Endothelial cell of umbilical vein (primary cell): ENCODE measurements at regions not wholly inside any gene's neighbourhood (a gene's known extent, or its start where the extent isn't known, plus 50 kb on each side); places are given as distances from the start of the nearest gene placed in this dataset.

Source experiments
- BruUV-seq: library from RNA; stranded (reverse); fragments of 400-500 nt; replicated peaks from 2 replicates; lab custom pipeline; 2021; lab: Mats Ljungman, UMichigan
- CTCF ChIA-PET: fragments of 300-600, 350-600 bp; sonication (Branson Sonifier 250); formaldehyde crosslinking; loops from one replicate; lab custom pipeline; 2021; ENCODE audit warnings: antibody characterized with exemption, inconsistent platforms; lab: Charles Lee
- POLR2A ChIA-PET: fragments of 300-600, 350-600 bp; sonication (Branson Sonifier 250); formaldehyde crosslinking; loops from one replicate; lab custom pipeline; 2021; ENCODE audit warnings: antibody characterized with exemption, inconsistent platforms; lab: Charles Lee
- DNase-seq: peaks from one replicate; pipeline ENCODE4 v3.0.0-alpha.2; 2011; ENCODE audit warnings: low read depth, low spot score
- FAIRE-seq: peaks from 2 replicates; lab custom pipeline; 2011; peaks lifted over from hg19 to GRCh38; lab: Jason Lieb, UNC
- H2AFZ ChIP-seq: 2 replicates; pipeline ENCODE4 v1.6.0; 2012; ENCODE audit warnings: low read depth, low read length, control low read depth, inconsistent platforms
- H3K27ac ChIP-seq: 2 replicates; pipeline ENCODE4 v1.5.1; 2011; ENCODE audit warnings: low read depth, mild to moderate bottlenecking, control low read depth, low read length, moderate library complexity; ENCODE audit not compliant: insufficient read depth
- H3K27me3 ChIP-seq, 2 experiments: 2 replicates each; pipeline versions ENCODE4 v1.6.0 to v1.6.1; 2011; ENCODE audit warnings: low read length in 2 of 2, mixed read lengths in 1 of 2; ENCODE audit not compliant: control insufficient read depth in 2 of 2, insufficient read depth in 2 of 2
- H3K36me3 ChIP-seq, 2 experiments: 2 replicates in 1 of 2; 3 replicates in 1 of 2; pipeline ENCODE4 v1.5.1; 2011; ENCODE audit warnings: low read length in 2 of 2, mild to moderate bottlenecking in 1 of 2, moderate library complexity in 1 of 2; ENCODE audit not compliant: control insufficient read depth in 2 of 2, insufficient read depth in 2 of 2; ENCODE audit errors: extremely low read depth in 1 of 2
- H3K4me1 ChIP-seq: 3 replicates; pipeline ENCODE4 v1.5.1; 2011; ENCODE audit warnings: mild to moderate bottlenecking, low read length; ENCODE audit not compliant: control insufficient read depth, insufficient read depth; ENCODE audit errors: extremely low read depth
- H3K4me2 ChIP-seq: 2 replicates; pipeline ENCODE4 v1.6.1; 2011; ENCODE audit warnings: low read length, control low read depth, mixed read lengths; ENCODE audit not compliant: insufficient read depth
- H3K4me3 ChIP-seq, 3 experiments: fragments of 200-600 bp in 1 of 3; sonication (generic), shearing (Covaris generic) in 1 of 3; replicated peaks in 1 of 3; 2 replicates each; pipeline ENCODE4 v1.5.1; 2011 to 2016; ENCODE audit warnings: control low read depth in 3 of 3, low read length in 3 of 3, mild to moderate bottlenecking in 2 of 3, inconsistent platforms in 1 of 3, low read depth in 1 of 3, moderate library complexity in 1 of 3; ENCODE audit not compliant: insufficient read depth in 1 of 3
- H3K79me2 ChIP-seq: 2 replicates; pipeline ENCODE4 v1.6.0; 2012; ENCODE audit warnings: low read length, inconsistent platforms; ENCODE audit not compliant: control insufficient read depth, insufficient read depth
- H3K9ac ChIP-seq: replicated peaks from 2 replicates; pipeline ENCODE3; 2011; ENCODE audit warnings: low read length, control low read depth; ENCODE audit not compliant: insufficient read depth; ENCODE audit errors: extremely low read depth
- H3K9me1 ChIP-seq: replicated peaks from 3 replicates; pipeline ENCODE4 v1.6.0; 2011; ENCODE audit warnings: mild to moderate bottlenecking, low read length; ENCODE audit not compliant: control insufficient read depth, insufficient read depth; ENCODE audit errors: extremely low read depth
- H3K9me3 ChIP-seq: replicated peaks from 2 replicates; pipeline ENCODE4 v1.5.1; 2012; ENCODE audit warnings: low read length, inconsistent platforms; ENCODE audit not compliant: control insufficient read depth, insufficient read depth
- H4K20me1 ChIP-seq: replicated peaks from 2 replicates; pipeline ENCODE3; 2011; ENCODE audit warnings: mild to moderate bottlenecking, low read length; ENCODE audit not compliant: control insufficient read depth, insufficient read depth; ENCODE audit errors: extremely low read depth
- EZH2 ChIP-seq: IDR thresholded peaks from 2 replicates; pipeline ENCODE4 v1.6.1; 2012; ENCODE audit warnings: borderline replicate concordance, low read depth, mild to moderate bottlenecking, moderate library complexity, low read length, inconsistent platforms; ENCODE audit not compliant: severe bottlenecking
- FOS ChIP-seq: IDR thresholded peaks from 2 replicates; pipeline ENCODE4 v1.6.1; 2011; ENCODE audit warnings: mild to moderate bottlenecking, low read length, moderate library complexity, borderline replicate concordance; ENCODE audit not compliant: insufficient read depth
- GATA2 ChIP-seq: IDR thresholded peaks from 2 replicates; pipeline ENCODE4 v1.7.0; 2011; ENCODE audit warnings: low read depth, mild to moderate bottlenecking, moderate library complexity, mixed read lengths, low read length; ENCODE audit not compliant: insufficient read length, insufficient read depth
- JUN ChIP-seq: IDR thresholded peaks from 2 replicates; pipeline ENCODE4 v1.6.1; 2011; ENCODE audit warnings: borderline replicate concordance, low read depth; ENCODE audit not compliant: insufficient read length, insufficient read depth
- MYC ChIP-seq: IDR thresholded peaks from one replicate; pipeline ENCODE4 v1.6.1; 2011; ENCODE audit warnings: mild to moderate bottlenecking, low read depth, low read length
- POLR2A ChIP-seq: IDR thresholded peaks from 2 replicates; pipeline ENCODE4 v1.6.1; 2012; ENCODE audit warnings: low read depth, mild to moderate bottlenecking, control low read depth, low read length
- dilution Hi-C: fragments of 300-500 bp; cut with MboI; formaldehyde crosslinking; loops from one replicate; pipeline ENCODE4 v1.15.0; 2019; ENCODE audit warnings: low sequenced_read_pairs; ENCODE audit not compliant: extremely low pct_ligation_motif_present
- intact Hi-C: fragments of 100-400 bp; cut with micrococcal nuclease; formaldehyde crosslinking; loops from one replicate; pipeline ENCODE4 v1.10.0; 2022
- TF ChIP-seq, protein P1 (sequence below): IDR thresholded peaks from 2 replicates; pipeline ENCODE4 v1.6.1; 2011; ENCODE audit not compliant: insufficient read depth, insufficient read length

GRCh38 chr2:105553538-105554196, 154.8 kb upstream of the FHL2 start:
- H3K9ac ChIP-seq: peak overlapping the region; percentile 82
- no TSS peak for BruUV-seq
- no peaks in the 10 kb centered on the region for H3K36me3 ChIP-seq
- no peaks in the 10 kb centered on the region for H3K9me1 ChIP-seq
- H2AFZ ChIP-seq: peak overlapping the region; percentile 49
- no peaks in the 10 kb centered on the region for H4K20me1 ChIP-seq
- TF ChIP-seq POLR2A (no peak), GATA2 (no peak), MYC (no peak), FOS (peak; percentile 64), JUN (peak; percentile 60)
- TF ChIP-seq, protein P1, sequence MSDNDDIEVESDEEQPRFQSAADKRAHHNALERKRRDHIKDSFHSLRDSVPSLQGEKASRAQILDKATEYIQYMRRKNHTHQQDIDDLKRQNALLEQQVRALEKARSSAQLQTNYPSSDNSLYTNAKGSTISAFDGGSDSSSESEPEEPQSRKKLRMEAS: no peak
- peaks cover 11 to 15% of the 10 kb centered on the region in 2 experiments for H3K27me3 ChIP-seq
- peaks cover 15% of the 10 kb centered on the region for H3K4me1 ChIP-seq
- DNase-seq (peak; percentile 51), FAIRE-seq (peak; percentile 90)
- peak overlapping the region; percentile 86 for H3K4me2 ChIP-seq
- CTCF ChIA-PET: interaction anchor here (1.0 to 1.8 kb wide), 8 partner anchors 8 to 280 kb away, joined by 3 to 11 read pairs (median 4); no protein-coding TSS in a partner anchor
- peak overlapping the region in 1 of 3 experiments; percentile 1 for H3K4me3 ChIP-seq
- intact Hi-C loops: loop anchor here (5.0 kb wide), 1 partner anchor 194 kb away; no protein-coding TSS in a partner anchor
- peak overlapping the region; percentile 76 for H3K27ac ChIP-seq
- H3K79me2 ChIP-seq: no peaks in the 10 kb centered on the region
- H3K9me3 ChIP-seq: no peaks in the 10 kb centered on the region
- POLR2A ChIA-PET: no interaction called here
- dilution Hi-C loops: no loop called here

- no peaks in the 10 kb centered on the region for H4K20me1 ChIP-seq
- no peaks in the 10 kb centered on the region for H3K9me1 ChIP-seq
- no peaks in the 10 kb centered on the region for H3K36me3 ChIP-seq
- TF ChIP-seq GATA2 (peak; percentile 62), EZH2 (no peak)
- no peaks in the 10 kb centered on the region for H3K79me2 ChIP-seq
- CTCF ChIA-PET: interaction anchor here (0.8 to 3.8 kb wide), 8 partner anchors 8 to 206 kb away, joined by 3 to 38 read pairs (median 4); no protein-coding TSS in a partner anchor
- H3K9me3 ChIP-seq: no peaks in the 10 kb centered on the region
- H3K27ac ChIP-seq: no peak overlapping the region
- POLR2A ChIA-PET: no interaction called here
- DNase-seq: peak; percentile 23
- BruUV-seq: no TSS peak
- dilution Hi-C loops (no loop called here), intact Hi-C loops (no loop called here)
- no peak overlapping the region for H3K9ac ChIP-seq
- no peak overlapping the region for H2AFZ ChIP-seq
- no peak overlapping the region for H3K4me3 ChIP-seq
- peaks cover 0 to 3% of the 10 kb centered on the region in 2 experiments for H3K27me3 ChIP-seq
- FAIRE-seq: peak; percentile 66
- no peak overlapping the region for H3K4me2 ChIP-seq
- H3K4me1 ChIP-seq: peaks cover 15% of the 10 kb centered on the region
These were observed 147.8 kb upstream of the FHL2 start for GRCh38 chr2:105546628-105546974.
